GM21526 (cell line): ENCODE measurements at regions not wholly inside any gene's neighbourhood (a gene's known extent, or its start where the extent isn't known, plus 50 kb on each side); places are given as distances from the start of the nearest gene placed in this dataset.

Experiments
- ATAC-seq: cut with Tn5 transposase; IDR thresholded peaks from one replicate; pipeline ENCODE4 v1.9.1; 2021; ENCODE audit warnings: moderate library complexity; ENCODE audit not compliant: unreplicated experiment, low FRiP score

- ATAC-seq = no peak
Measured at GRCh38 chr13:40159736-40160135, 504.3 kb downstream of the COG6 start.

DNA sequence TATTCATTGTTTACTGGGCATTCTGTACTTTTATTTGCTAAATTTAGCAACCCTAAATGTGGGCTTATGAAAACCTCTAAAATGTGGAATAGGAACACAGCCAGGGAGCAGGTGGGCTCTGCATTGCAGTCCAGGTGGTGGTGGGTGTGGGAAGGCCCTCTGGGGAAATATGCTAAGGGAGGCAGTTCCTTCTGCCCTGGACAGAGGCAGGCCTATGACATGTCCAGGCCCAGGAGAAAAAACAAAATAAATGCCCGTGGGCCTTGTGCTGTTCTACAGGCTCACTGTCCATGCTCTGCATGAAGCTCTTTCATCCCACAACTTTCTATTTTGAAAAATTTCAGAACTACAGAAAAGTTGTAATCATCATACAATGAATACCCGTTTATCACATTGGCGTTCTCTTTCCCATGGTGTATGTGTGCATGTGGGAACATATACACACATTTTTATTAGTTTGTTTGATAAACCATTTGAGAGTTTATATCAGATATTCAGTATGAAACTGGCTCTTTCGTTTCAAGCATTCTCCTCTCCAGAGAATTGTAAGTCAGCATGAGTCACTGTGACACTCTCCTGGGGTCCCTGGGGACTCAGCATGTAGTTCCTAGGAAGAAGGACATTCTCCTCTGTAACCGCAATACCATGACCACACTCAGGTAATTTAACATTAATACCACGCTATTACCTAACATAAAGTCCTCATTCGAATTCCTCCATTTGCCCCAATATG lies 505.3 kb downstream of the COG6 start:
- no peak for ATAC-seq

DNA sequence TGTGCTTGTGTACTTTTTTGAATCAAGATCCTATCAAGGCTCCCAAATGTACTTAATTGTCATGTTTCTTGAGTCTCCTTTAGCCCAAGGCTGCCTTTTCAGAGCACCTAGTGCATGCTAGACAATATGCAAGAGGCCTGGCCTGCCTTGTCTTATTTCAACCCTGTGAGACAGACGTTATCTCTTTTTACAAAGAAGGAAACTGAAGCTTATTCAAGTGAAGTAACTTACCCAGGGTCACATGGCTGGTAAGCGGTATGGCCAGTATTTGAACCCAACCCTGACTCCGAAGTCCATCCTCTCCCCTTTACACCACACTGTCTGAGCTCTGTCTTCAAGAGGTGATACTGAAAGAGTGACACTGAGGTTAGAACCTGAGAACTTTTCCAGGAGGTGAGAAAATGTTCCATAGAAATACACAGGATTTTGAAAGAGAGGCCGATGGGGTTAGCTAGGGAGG lies 505.1 kb downstream of the FOXO1 start:
- ATAC-seq = no peak

DNA sequence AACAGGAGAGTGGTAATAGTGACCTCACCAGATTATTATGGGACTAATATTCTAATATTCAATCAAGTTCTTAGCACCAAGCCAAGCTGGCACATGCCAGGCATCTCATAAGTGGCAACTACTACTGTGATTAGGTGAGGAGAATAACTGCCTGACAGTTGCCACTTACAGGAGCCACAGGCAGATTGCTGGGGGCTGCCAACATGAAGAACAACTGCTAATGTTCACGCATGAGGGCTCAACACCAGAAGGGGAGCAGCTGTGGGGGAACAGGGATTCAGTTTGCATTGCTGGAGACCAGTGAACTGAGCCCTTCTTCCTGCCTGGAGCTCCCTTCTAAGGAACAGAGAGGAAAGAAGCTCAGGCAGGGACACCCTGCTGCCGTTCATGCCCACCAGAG lies 504.5 kb downstream of the FOXO1 start:
- no peak for ATAC-seq

- ATAC-seq = no peak
Measured at GRCh38 chr13:40163066-40164000, 503.1 kb downstream of the FOXO1 start.

GRCh38 chr13:40164133-40164532 lies 502.3 kb downstream of the FOXO1 start:
- ATAC-seq = no peak

GRCh38 chr13:40165316-40165932 lies 501.0 kb downstream of the FOXO1 start:
- no peak for ATAC-seq

DNA sequence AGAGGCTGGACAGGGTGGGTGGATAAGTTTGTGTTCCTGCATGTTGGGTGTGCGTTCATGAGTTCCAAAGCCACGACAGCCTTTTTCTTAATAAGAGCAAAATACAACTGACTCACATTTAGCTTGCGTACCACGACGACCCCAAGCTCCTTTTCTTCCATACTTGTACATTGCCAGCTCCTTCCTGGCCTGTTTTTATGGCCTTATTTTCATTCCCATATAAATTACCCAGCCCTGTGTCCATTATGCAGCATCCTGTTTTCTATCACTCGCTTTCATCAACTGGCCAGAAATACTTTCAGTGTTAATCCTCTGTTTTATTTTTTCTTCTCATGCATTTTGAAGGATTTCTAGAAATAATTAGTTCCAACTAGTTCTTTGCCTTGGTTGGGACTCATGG lies 499.1 kb downstream of the FOXO1 start:
- ATAC-seq = no peak

GRCh38 chr13:40168425-40169166 lies 497.8 kb downstream of the FOXO1 start:
- ATAC-seq = no peak

GRCh38 chr13:40169476-40169875 lies 497.0 kb downstream of the FOXO1 start:
- no peak for ATAC-seq

GRCh38 chr13:40170091-40170490 lies 496.4 kb downstream of the FOXO1 start:
- no peak for ATAC-seq

GRCh38 chr13:40170982-40171381 lies 495.5 kb downstream of the FOXO1 start:
- ATAC-seq = no peak

DNA sequence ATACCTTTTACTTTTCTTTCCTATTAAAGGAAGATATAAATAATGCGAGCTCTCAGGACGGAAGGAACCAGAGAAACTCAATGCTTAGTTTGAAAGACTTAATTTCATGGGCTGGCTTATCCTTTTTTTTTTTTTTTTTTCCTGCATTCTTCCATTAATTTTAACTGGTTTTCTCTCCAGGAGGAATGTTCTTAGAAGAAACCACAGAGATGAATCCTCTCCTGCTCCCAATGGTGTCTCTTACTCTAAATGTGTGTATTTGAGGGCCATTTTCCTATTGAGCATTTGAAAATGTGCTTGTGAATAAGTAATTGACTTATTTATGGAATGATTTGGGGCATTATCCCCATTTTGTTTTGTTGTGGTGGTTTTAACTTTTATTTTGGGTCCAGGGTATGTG lies 494.9 kb downstream of the FOXO1 start:
- no peak for ATAC-seq

GRCh38 chr13:40172149-40172591 lies 494.3 kb downstream of the FOXO1 start:
- no peak for ATAC-seq

DNA sequence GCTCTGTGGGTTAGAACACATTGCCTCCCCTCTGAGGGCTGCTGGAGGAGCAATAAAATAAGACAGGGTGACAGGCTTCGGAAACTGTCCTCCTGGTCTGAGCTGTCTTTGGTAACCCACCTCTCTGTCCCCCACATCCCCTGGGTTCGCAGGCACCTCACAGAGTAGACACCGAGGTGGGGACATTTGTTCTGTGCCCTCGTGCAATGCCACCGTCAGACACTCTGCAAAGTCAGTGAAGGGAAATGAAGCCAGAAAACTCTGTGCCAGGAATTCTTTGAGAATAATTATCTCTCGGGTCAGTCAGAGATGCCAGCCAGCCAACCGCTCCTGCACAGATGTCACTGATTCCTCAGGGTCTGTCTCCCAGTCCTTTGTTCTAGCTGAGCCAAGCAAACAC lies 493.6 kb downstream of the FOXO1 start:
- ATAC-seq = no peak

GRCh38 chr13:40175639-40176038 lies 490.8 kb downstream of the FOXO1 start:
- no peak for ATAC-seq

GRCh38 chr13:40176242-40176641 lies 490.2 kb downstream of the FOXO1 start:
- no peak for ATAC-seq

GRCh38 chr13:40178130-40178529 lies 488.3 kb downstream of the FOXO1 start:
- no peak for ATAC-seq

- ATAC-seq = no peak
Measured at GRCh38 chr13:40179445-40180281, 486.8 kb downstream of the FOXO1 start.

DNA sequence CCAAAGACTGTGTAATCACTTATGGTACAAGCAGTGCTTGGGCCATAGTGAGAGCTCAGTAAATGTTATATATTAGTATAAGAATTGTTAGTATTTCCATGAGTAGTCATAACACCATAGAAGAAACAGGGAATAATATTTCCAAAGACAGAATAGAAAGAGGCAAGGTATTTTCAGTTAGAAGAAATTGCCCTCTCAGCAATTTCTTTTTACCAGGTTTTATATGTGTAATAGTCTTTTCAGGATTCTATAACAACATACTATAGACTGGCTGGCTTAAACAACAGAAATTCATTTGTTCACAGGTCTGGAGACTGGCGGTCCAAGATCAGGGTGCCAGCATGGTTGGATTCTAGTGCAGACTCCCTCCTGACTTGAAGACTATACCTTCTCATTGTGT lies 485.7 kb downstream of the FOXO1 start:
- no peak for ATAC-seq
